GM21381 (cell line): ENCODE measurements at regions not wholly inside any gene's neighbourhood (a gene's known extent, or its start where the extent isn't known, plus 50 kb on each side); places are given as distances from the start of the nearest gene placed in this dataset.
"Not testable (repeated sequence)": the region's sequence is repeated elsewhere in the genome, so short reads cannot be mapped to it uniquely, and the experiment has no call there.

ENCODE experiments used
- ATAC-seq: cut with Tn5 transposase; IDR thresholded peaks from one replicate; pipeline ENCODE4 v1.9.1; 2021; ENCODE audit warnings: mild to moderate bottlenecking, moderate library complexity; ENCODE audit not compliant: unreplicated experiment

GRCh38 chr1:81304187-81304586, 496.5 kb upstream of the ADGRL2 start:
- no peak for ATAC-seq

DNA sequence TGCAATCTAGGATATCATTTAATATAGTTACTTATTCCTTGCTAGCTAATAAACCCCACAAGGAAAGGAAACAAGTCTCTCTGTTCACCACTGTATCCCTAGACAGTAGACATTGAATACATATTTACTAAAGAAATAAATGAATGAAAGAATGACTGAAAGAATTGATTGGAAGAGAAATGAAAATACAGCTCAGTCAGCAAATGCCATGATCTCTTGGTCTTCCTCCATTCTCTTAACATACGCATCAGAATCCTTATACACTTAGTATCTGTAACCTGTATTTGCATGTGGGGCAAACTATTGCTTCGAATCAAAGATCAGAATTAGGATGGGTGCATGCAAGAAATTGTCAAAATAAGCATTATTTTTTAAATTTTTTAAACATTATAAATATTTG, 500.8 kb upstream of the ADGRL2 start:
- no peak for ATAC-seq

DNA sequence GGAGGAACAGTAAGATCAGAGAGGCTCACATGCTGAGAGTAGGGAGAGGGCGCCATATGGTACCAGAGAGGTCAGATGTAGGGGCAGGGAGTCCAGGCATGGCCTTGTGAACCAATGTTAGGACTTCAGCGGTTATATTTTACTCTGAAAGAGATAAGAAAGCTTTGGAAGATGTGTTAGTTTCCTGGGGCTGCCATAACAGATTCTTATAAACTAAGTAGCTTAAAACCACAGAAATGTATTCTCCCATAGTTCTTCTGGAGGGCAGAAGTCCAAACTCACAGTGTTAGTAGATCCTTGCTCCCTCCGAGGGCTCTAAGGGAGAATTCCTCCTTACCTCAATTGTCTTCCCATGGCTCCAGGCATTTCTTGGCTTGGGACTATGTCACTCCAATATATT, 502.5 kb upstream of the ADGRL2 start:
- ATAC-seq: no peak

- no peak for ATAC-seq
These were observed 504.1 kb upstream of the ADGRL2 start for GRCh38 chr1:81296601-81297000.

DNA sequence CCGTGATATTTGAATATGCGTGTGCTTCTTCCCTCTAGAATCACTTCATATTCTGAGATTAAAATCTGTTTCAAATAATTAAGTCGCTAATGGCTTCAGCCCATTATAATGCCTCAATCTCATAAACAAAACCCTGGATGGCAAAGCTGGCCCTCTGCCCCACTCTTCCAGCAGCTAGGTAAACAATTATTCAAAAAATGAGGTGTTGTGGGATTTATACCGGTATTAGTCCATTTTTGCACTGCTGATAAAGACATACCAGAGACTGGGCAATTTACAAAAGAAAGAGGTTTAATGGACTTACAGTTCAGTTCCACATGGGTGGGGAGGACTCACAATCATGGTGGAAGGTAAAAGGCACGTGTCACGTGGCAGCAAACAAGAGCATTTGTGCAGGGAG, 510.4 kb upstream of the ADGRL2 start:
- ATAC-seq: no peak

- ATAC-seq: no peak
These were observed 512.0 kb upstream of the ADGRL2 start for GRCh38 chr1:81288689-81289088.

DNA sequence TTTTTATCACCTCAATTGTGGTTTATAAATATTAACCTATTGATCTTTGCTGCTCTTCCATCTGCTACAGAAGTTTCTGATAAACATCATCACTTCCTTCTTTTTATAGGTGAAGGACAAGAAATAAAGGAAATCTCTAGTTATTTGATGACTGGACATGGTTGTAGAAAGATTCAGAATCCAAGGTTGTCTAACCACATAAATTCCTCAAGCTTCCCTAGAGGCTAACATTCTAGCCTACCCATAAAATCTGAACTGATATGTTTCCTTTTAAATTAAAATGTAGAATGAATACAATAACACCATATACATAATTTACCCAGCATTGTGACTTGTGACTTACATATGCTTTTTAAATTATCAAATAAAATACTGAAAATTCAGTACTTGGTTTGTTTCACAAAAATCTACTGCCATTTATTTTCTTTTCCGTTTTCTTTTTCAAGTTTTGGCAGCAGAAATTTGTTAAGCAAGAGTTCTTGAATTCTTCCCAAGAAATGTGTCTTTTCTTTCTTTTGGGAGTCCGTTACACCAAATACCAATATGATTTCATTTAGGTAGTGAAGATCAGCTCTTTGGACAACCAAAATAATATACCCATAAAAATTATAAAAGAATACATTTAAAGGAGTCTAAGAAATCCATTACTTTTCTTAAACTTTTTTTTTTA, 513.2 kb upstream of the ADGRL2 start:
- ATAC-seq: no peak

DNA sequence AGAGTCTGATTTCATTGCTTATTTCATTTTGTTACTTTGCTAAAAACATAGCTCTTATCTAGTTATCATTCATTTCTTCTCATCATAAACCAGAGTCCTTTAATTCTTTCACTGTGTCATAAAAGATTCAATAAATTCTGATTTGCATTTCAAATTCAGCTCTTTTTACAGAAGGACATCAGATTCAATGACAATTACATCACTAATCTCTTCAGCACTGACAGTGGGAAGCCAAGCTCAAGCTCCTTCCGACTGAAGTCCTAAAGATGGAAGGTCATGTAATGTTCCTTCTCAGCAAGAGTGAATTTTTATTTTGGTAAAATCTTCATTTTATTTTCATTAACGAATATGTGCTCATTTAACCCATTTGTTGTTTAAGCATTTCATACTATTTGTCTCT, 530.7 kb upstream of the ADGRL2 start:
- no peak for ATAC-seq

- no peak for ATAC-seq
These were observed 535.8 kb upstream of the ADGRL2 start for GRCh38 chr1:81264976-81265375.

GRCh38 chr1:81259625-81260411, 540.9 kb upstream of the ADGRL2 start:
- ATAC-seq: no peak

DNA sequence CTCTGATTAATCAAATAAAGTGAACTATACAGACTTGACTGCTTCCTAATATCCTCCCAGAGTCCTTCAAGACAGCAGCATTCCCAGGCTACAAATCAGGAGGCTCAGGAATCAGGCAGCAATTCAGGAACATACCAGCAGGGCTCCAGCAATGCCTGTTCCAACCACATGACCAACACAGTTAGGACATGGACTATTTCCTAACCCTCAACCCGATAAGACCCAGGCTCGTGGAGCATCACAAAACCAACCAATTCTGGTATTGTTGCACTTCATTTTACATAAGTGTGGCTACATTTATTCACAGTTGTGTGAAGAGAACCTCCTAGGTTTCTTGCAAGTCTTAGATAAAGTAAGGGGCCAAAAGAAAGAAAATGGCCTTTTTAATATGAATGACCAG, 546.2 kb upstream of the ADGRL2 start:
- ATAC-seq: no peak

DNA sequence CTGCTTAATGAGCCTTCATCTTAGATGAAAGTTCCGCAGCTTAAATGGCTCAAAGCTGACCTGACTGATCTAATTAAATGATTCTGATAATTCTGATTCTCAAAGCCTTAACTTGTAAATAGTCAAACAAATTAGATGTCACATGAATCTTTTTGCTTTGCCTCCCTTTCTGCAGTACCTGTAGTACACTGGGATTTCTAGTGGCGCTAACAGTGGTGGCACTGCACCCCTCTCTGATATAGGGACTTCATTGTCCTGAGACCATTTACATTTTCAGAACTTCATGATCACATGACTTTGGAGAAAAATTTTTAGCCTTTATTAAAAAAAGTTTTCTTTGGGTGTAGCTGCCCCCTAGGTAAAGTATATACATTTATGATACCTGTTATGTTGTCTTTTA, 546.7 kb upstream of the ADGRL2 start:
- ATAC-seq: no peak

- no peak for ATAC-seq
These were observed 548.1 kb upstream of the ADGRL2 start for GRCh38 chr1:81252471-81253151.

- not testable (repeated sequence) for ATAC-seq
These were observed 549.9 kb upstream of the ADGRL2 start for GRCh38 chr1:81250825-81251224.

- not testable (repeated sequence) for ATAC-seq
These were observed 555.5 kb upstream of the ADGRL2 start for GRCh38 chr1:81245084-81245715.

DNA sequence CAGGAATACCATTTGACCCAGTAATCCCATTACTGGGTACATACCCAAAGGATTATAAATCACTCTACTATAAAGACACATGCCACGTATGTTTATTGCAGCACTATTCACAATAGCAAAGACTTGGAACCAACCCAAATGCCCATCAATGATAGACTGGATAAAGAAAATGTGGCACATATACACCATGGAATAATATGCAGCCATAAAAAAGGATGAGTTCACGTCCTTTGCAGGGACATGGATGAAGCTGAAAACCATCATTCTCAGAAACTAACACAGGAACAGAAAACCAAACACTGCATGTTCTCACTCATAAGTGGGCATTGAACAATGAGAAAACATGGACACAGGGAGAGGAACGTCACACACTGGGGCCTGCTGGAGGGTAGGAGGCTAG, 556.1 kb upstream of the ADGRL2 start:
- not testable (repeated sequence) for ATAC-seq

DNA sequence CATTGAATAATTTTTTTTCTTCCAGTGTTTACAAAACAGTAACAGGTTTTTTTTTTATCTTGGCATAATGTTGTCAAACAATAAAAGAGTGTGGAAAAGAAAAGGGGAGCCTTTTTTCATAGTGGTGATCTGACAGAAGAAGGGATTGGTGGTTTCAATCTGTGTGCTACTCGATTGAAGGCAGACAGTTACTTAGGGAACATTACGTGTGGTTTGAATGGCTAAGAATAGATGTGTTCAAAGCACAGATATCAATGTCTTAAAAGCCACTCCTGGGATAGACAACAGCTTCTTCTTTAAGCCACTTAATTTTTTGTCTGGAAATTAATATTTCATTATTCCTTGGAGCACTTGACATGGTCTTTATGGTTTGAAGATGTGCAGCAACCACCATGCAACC, 558.6 kb upstream of the ADGRL2 start:
- no peak for ATAC-seq

DNA sequence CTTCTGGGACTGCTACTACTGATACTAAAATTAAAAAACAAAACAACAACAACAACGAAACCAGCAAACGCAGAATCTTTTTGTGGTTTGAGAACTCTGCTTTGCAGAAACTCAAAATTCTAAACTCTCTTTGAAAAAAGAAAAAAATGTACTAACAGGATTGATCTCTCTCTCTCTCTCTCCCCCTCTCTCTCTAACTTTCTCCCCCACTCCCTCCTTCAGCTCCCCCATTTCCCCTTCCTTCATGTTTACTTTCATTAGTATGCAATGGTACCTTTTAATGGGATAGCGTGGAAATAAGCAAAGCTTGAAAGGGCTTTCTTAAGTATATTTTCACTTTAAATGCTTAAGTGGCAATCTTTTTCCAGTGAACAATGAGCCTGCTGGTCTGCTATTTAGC, 562.6 kb upstream of the ADGRL2 start:
- ATAC-seq: no peak

- no peak for ATAC-seq
These were observed 563.2 kb upstream of the ADGRL2 start for GRCh38 chr1:81237473-81238089.

- ATAC-seq: no peak
These were observed 566.5 kb upstream of the ADGRL2 start for GRCh38 chr1:81234237-81234636.

DNA sequence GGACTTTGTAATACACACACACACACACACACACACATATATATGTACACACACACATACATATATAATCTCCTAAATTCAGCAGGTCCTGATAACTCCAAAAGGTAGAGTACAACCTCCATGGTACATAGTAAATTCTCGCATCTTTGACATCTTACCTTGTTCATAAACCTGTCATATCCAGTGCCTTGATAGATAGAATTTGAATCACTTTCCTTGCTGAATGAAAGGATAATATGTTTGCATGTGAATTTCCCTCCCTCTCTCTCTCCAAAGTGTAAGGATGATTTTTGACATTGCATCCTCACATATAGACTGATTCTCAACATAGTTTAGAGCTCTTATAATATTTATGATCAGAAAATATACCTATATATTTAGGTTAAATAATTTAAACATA, 567.1 kb upstream of the ADGRL2 start:
- ATAC-seq: no peak
